ENCODE measurements at regions not wholly inside any gene's neighbourhood (a gene's known extent, or its start where the extent isn't known, plus 50 kb on each side); places are given as distances from the start of the nearest gene placed in this dataset.

GRCh38 chr15:89035658-89036057 is 52.6 kb upstream of the ABHD2 start:
- TF ChIP-seq TOX (CRISPR knock-in tag; IDR thresholded peaks at IDR 0.05; ENCODE audit: borderline replicate concordance) (no peak), RARB (CRISPR knock-in tag; IDR thresholded peaks at IDR 0.05) (no peak), ZFP30 (CRISPR knock-in tag; IDR thresholded peaks at IDR 0.05) (no peak), ISL1 (CRISPR knock-in tag; IDR thresholded peaks at IDR 0.05) (no peak), ZFP3 (CRISPR knock-in tag; IDR thresholded peaks at IDR 0.05) (no peak), CREB5 (CRISPR knock-in tag; IDR thresholded peaks at IDR 0.05; ENCODE audit: low read depth) (no peak), TSHZ2 (CRISPR knock-in tag; IDR thresholded peaks at IDR 0.05) (no peak), CSDC2 (CRISPR knock-in tag; IDR thresholded peaks at IDR 0.05) (no peak)
